MCF 10A (cell line): ENCODE measurements at regions not wholly inside any gene's neighbourhood (a gene's known extent, or its start where the extent isn't known, plus 50 kb on each side); places are given as distances from the start of the nearest gene placed in this dataset.
A peak's percentile ranks its signal among the peaks of the same experiment; 100 is the strongest.

Experiments used
- BruUV-seq: library from RNA; stranded (reverse); fragments of 400-500 nt; replicated peaks from 2 replicates; lab custom pipeline; 2021; lab: Mats Ljungman, UMichigan
- CTCF ChIA-PET: fragments of 300-600 bp; sonication (Branson Sonifier 250); formaldehyde crosslinking; extraction: SDS; loops from one replicate; lab custom pipeline; 2021; ENCODE audit warnings: antibody characterized with exemption, inconsistent platforms; lab: Yijun Ruan, JAX
- POLR2A ChIA-PET: fragments of 300-600, 350-650 bp; sonication (Branson Sonifier 250); formaldehyde crosslinking; extraction: SDS; loops from one replicate; lab custom pipeline; 2020; ENCODE audit warnings: antibody characterized with exemption, inconsistent platforms; lab: Yijun Ruan, JAX
- DNase-seq: peaks from one replicate; pipeline ENCODE4 v3.0.0-alpha.2; 2018; ENCODE audit not compliant: unreplicated experiment
- H3K27ac Mint-ChIP-seq: one replicate; pipeline ENCODE4 v1.8.0; 2022; ENCODE audit warnings: mild to moderate bottlenecking, low read depth, mixed read lengths; ENCODE audit not compliant: unreplicated experiment
- H3K27me3 Mint-ChIP-seq: one replicate; pipeline ENCODE4 v1.8.0; 2022; ENCODE audit warnings: mixed read lengths; ENCODE audit not compliant: insufficient read depth, unreplicated experiment
- H3K36me3 Mint-ChIP-seq: one replicate; pipeline ENCODE4 v1.8.0; 2022; ENCODE audit warnings: mild to moderate bottlenecking, moderate library complexity, mixed read lengths; ENCODE audit not compliant: insufficient read depth, unreplicated experiment
- H3K4me1 Mint-ChIP-seq: one replicate; pipeline ENCODE4 v1.8.0; 2022; ENCODE audit warnings: mixed read lengths; ENCODE audit not compliant: insufficient read depth, unreplicated experiment
- H3K4me3 Mint-ChIP-seq: one replicate; pipeline ENCODE4 v1.8.0; 2022; ENCODE audit warnings: mild to moderate bottlenecking, moderate library complexity, mixed read lengths; ENCODE audit not compliant: unreplicated experiment
- H3K9me3 Mint-ChIP-seq: one replicate; pipeline ENCODE4 v1.8.0; 2022; ENCODE audit warnings: mixed read lengths; ENCODE audit not compliant: unreplicated experiment
- CTCF ChIP-seq: fragments of 200-600 bp; IDR thresholded peaks from one replicate; pipeline ENCODE4 v1.8.0; 2022; ENCODE audit warnings: antibody characterized with exemption, mild to moderate bottlenecking; ENCODE audit not compliant: unreplicated experiment
- intact Hi-C: fragments of 100-400 bp; cut with micrococcal nuclease; formaldehyde crosslinking; loops from 2 replicates; pipeline ENCODE4 v1.14.1; 2022

- ChIA-PET POLR2A (interaction anchor here (0.7 to 3.7 kb wide), 12 partner anchors 8 to 60 kb away, joined by 3 to 23 read pairs (median 3); partner anchors contain the start of gene NABP1), CTCF (interaction anchor here (0.6 to 1.7 kb wide), 5 partner anchors 8 to 76 kb away, joined by 3 to 8 read pairs (median 3); no protein-coding TSS in a partner anchor)
- intact Hi-C loops, result no loop called here
- no peak for TF ChIP-seq CTCF
- Mint-ChIP-seq H3K4me1 (peaks cover 37% of the 10 kb centered on the region), H3K9me3 (peaks cover 6% of the 10 kb centered on the region), H3K36me3 (no peaks in the 10 kb centered on the region), H3K27me3 (no peaks in the 10 kb centered on the region), H3K4me3 (no peak overlapping the region), H3K27ac (peak overlapping the region; percentile 79)
- BruUV-seq, result no TSS peak
- DNase-seq, result peak; percentile 31
These were observed 57.8 kb upstream of the NABP1 start for GRCh38 chr2:191620144-191620543.

- Mint-ChIP-seq H3K27me3 (no peaks in the 10 kb centered on the region), H3K4me3 (no peak overlapping the region), H3K4me1 (peaks cover 51% of the 10 kb centered on the region), H3K27ac (no peak overlapping the region), H3K9me3 (peaks cover 6% of the 10 kb centered on the region), H3K36me3 (no peaks in the 10 kb centered on the region)
- intact Hi-C loops, result no loop called here
- no TSS peak for BruUV-seq
- ChIA-PET POLR2A (interaction anchor here (0.5 to 3.7 kb wide), 2 partner anchors 35 to 55 kb away, joined by 3 to 23 read pairs; partner anchors contain the start of gene NABP1), CTCF (no interaction called here)
- TF ChIP-seq CTCF, result no peak
- no peak for DNase-seq
These were observed 55.3 kb upstream of the NABP1 start for GRCh38 chr2:191622374-191623320.

GRCh38 chr2:191625016-191625415, 52.9 kb upstream of the NABP1 start:
- no TSS peak for BruUV-seq
- intact Hi-C loops, result no loop called here
- ChIA-PET POLR2A (interaction anchor here (1.2 to 1.7 kb wide), 4 partner anchors 11 to 66 kb away, joined by 3 to 6 read pairs (median 4); partner anchors contain the start of gene NABP1), CTCF (interaction anchor here (1.0 kb wide), 1 partner anchor 11 kb away, joined by 3 read pairs; no protein-coding TSS in a partner anchor)
- Mint-ChIP-seq H3K4me1 (peaks cover 55% of the 10 kb centered on the region), H3K27ac (no peak overlapping the region), H3K27me3 (no peaks in the 10 kb centered on the region), H3K9me3 (peaks cover 6% of the 10 kb centered on the region), H3K36me3 (no peaks in the 10 kb centered on the region), H3K4me3 (no peak overlapping the region)
- no peak for DNase-seq
- no peak for TF ChIP-seq CTCF

GRCh38 chr2:191625446-191625845, 52.5 kb upstream of the NABP1 start:
- POLR2A ChIA-PET, result interaction anchor here (1.2 to 3.9 kb wide), 7 partner anchors 9 to 66 kb away, joined by 3 to 39 read pairs (median 5); partner anchors contain the start of gene NABP1
- no TSS peak for BruUV-seq
- CTCF ChIA-PET, result interaction anchor here (0.6 to 1.3 kb wide), 3 partner anchors 8 to 242 kb away, joined by 3 to 6 read pairs (median 3); no protein-coding TSS in a partner anchor
- peaks cover 55% of the 10 kb centered on the region for H3K4me1 Mint-ChIP-seq
- H3K27me3 Mint-ChIP-seq, result no peaks in the 10 kb centered on the region
- no peak for TF ChIP-seq CTCF
- no peak overlapping the region for H3K4me3 Mint-ChIP-seq
- intact Hi-C loops, result no loop called here
- no peak overlapping the region for H3K27ac Mint-ChIP-seq
- no peaks in the 10 kb centered on the region for H3K36me3 Mint-ChIP-seq
- no peak for DNase-seq
- H3K9me3 Mint-ChIP-seq, result peaks cover 6% of the 10 kb centered on the region
